OCI-LY7 (cell line): ENCODE measurements at regions not wholly inside any gene's neighbourhood (a gene's known extent, or its start where the extent isn't known, plus 50 kb on each side); places are given as distances from the start of the nearest gene placed in this dataset.

ENCODE experiments used
- BruUV-seq: library from RNA; stranded (reverse); fragments of 400-500 nt; replicated peaks from 2 replicates; lab custom pipeline; 2021; lab: Mats Ljungman, UMichigan
- CTCF ChIA-PET: fragments of 300-600 bp; sonication (Branson Sonifier 250); formaldehyde crosslinking; loops from one replicate; lab custom pipeline; 2022; ENCODE audit warnings: antibody characterized with exemption; ENCODE audit not compliant: unreplicated experiment; lab: Charles Lee
- POLR2A ChIA-PET: fragments of 300-600 bp; sonication (Branson Sonifier 250); formaldehyde crosslinking; loops from one replicate; lab custom pipeline; 2022; ENCODE audit warnings: antibody characterized with exemption; lab: Charles Lee
- DNase-seq: peaks from one replicate; pipeline ENCODE4 v3.0.0-alpha.2; 2015; ENCODE audit warnings: low spot score
- H2AFZ ChIP-seq: fragments of 200-600 bp; sonication (generic), shearing (Covaris generic); 2 replicates; pipeline ENCODE4 v1.6.1; 2014; ENCODE audit warnings: mild to moderate bottlenecking, antibody characterized with exemption, low read length, moderate library complexity
- H3K27ac ChIP-seq: fragments of 200-600 bp; sonication (generic); 2 replicates; pipeline ENCODE4 v1.5.1; 2014; ENCODE audit warnings: mixed run types, low read depth, mild to moderate bottlenecking, moderate library complexity, low read length, inconsistent platforms; ENCODE audit not compliant: poor library complexity, severe bottlenecking
- H3K36me3 ChIP-seq: fragments of 200-600 bp; sonication (generic); 2 replicates; pipeline ENCODE4 v1.6.1; 2014; ENCODE audit warnings: mild to moderate bottlenecking, antibody characterized with exemption, low read length, moderate library complexity, mixed read lengths; ENCODE audit not compliant: insufficient read depth
- H3K4me1 ChIP-seq: fragments of 200-600 bp; sonication (generic); 2 replicates; pipeline ENCODE4 v1.5.1; 2014; ENCODE audit warnings: mild to moderate bottlenecking, low read length; ENCODE audit not compliant: insufficient read depth, poor library complexity, severe bottlenecking
- H3K4me2 ChIP-seq: fragments of 200-600 bp; sonication (generic); 2 replicates; pipeline ENCODE4 v1.6.1; 2014; ENCODE audit warnings: mild to moderate bottlenecking, low read length
- H3K4me3 ChIP-seq: fragments of 200-600 bp; sonication (generic); 2 replicates; pipeline ENCODE4 v1.5.1; 2014; ENCODE audit warnings: mild to moderate bottlenecking, low read depth, low read length; ENCODE audit not compliant: poor library complexity, severe bottlenecking
- H3K79me2 ChIP-seq: fragments of 200-600 bp; sonication (generic); 2 replicates; pipeline ENCODE4 v1.6.1; 2016; ENCODE audit warnings: low read depth, mild to moderate bottlenecking, low read length, moderate library complexity, mixed read lengths; ENCODE audit not compliant: insufficient read depth
- H3K9me2 ChIP-seq: fragments of 200-600 bp; sonication (generic); 2 replicates; pipeline ENCODE4 v1.6.1; 2016; ENCODE audit warnings: mild to moderate bottlenecking, low read length, mixed read lengths; ENCODE audit not compliant: insufficient read depth
- H3K9me3 ChIP-seq: fragments of 200-600 bp; sonication (generic); 2 replicates; pipeline ENCODE4 v1.6.1; 2014; ENCODE audit warnings: mild to moderate bottlenecking, mixed run types, low read length, mixed read lengths
- H4K20me1 ChIP-seq: fragments of 200-600 bp; sonication (generic); 2 replicates; pipeline ENCODE4 v1.6.1; 2014; ENCODE audit warnings: mild to moderate bottlenecking, antibody characterized with exemption, low read length, moderate library complexity, mixed read lengths; ENCODE audit not compliant: insufficient read depth
- CTCF ChIP-seq: fragments of 200-600 bp; sonication (generic); conservative IDR thresholded peaks from 2 replicates; pipeline ENCODE4 v1.5.1; 2014; ENCODE audit warnings: mild to moderate bottlenecking, antibody characterized with exemption, low read length, moderate library complexity, mixed read lengths
- EZH2phosphoT487 ChIP-seq: fragments of 200-600 bp; sonication (generic); IDR thresholded peaks from 2 replicates; pipeline ENCODE4 v1.6.1; 2018; ENCODE audit warnings: low read depth, borderline replicate concordance, mild to moderate bottlenecking, mixed run types, antibody characterized with exemption, low read length, moderate library complexity, mixed read lengths
- intact Hi-C: fragments of 100-400 bp; cut with micrococcal nuclease; formaldehyde crosslinking; loops from one replicate; pipeline ENCODE4 v1.10.0; 2022; ENCODE audit not compliant: unreplicated experiment

- no peak for TF ChIP-seq CTCF
- no peak for TF ChIP-seq EZH2phosphoT487
- Histone ChIP-seq H3K9me2 (no peaks in the 10 kb centered on the region), H2AFZ (no peak overlapping the region), H3K4me1 (no peaks in the 10 kb centered on the region), H3K79me2 (no peaks in the 10 kb centered on the region), H3K27ac (no peak overlapping the region), H3K36me3 (no peaks in the 10 kb centered on the region), H3K4me3 (no peak overlapping the region), H3K9me3 (no peaks in the 10 kb centered on the region), H3K4me2 (no peak overlapping the region), H4K20me1 (no peaks in the 10 kb centered on the region)
- no peak for DNase-seq
- CTCF ChIA-PET: no interaction called here
- POLR2A ChIA-PET: no interaction called here
- intact Hi-C loops: no loop called here
- no TSS peak for BruUV-seq
Measured at GRCh38 chr10:10660054-10660453, 357.6 kb upstream of the CELF2 start.

GRCh38 chr10:10661176-10661575 lies 356.5 kb upstream of the CELF2 start:
- TF ChIP-seq EZH2phosphoT487 (no peak), CTCF (no peak)
- POLR2A ChIA-PET: no interaction called here
- Histone ChIP-seq H3K9me2 (no peaks in the 10 kb centered on the region), H3K4me2 (no peak overlapping the region), H3K27ac (no peak overlapping the region), H3K9me3 (no peaks in the 10 kb centered on the region), H2AFZ (no peak overlapping the region), H4K20me1 (no peaks in the 10 kb centered on the region), H3K36me3 (no peaks in the 10 kb centered on the region), H3K4me3 (no peak overlapping the region), H3K79me2 (no peaks in the 10 kb centered on the region), H3K4me1 (no peaks in the 10 kb centered on the region)
- intact Hi-C loops: no loop called here
- BruUV-seq: no TSS peak
- CTCF ChIA-PET: no interaction called here
- DNase-seq: no peak

GRCh38 chr10:10662716-10663408 lies 354.8 kb upstream of the CELF2 start:
- Histone ChIP-seq H3K9me3 (no peaks in the 10 kb centered on the region), H3K79me2 (no peaks in the 10 kb centered on the region), H3K9me2 (no peaks in the 10 kb centered on the region), H3K4me3 (no peak overlapping the region), H3K4me2 (no peak overlapping the region), H4K20me1 (no peaks in the 10 kb centered on the region), H3K36me3 (no peaks in the 10 kb centered on the region), H3K27ac (no peak overlapping the region), H3K4me1 (no peaks in the 10 kb centered on the region), H2AFZ (no peak overlapping the region)
- ChIA-PET CTCF (no interaction called here), POLR2A (interaction anchor here (0.6 kb wide), 1 partner anchor 42 kb away, joined by 5 read pairs; no protein-coding TSS in a partner anchor)
- intact Hi-C loops: no loop called here
- BruUV-seq: no TSS peak
- no peak for DNase-seq
- TF ChIP-seq EZH2phosphoT487 (no peak), CTCF (no peak)
